Fibroblast of pulmonary artery (primary cell): ENCODE measurements at regions not wholly inside any gene's neighbourhood (a gene's known extent, or its start where the extent isn't known, plus 50 kb on each side); places are given as distances from the start of the nearest gene placed in this dataset.

Experiments
- DNase-seq: peaks from one replicate; pipeline ENCODE4 v3.0.0-alpha.2; 2010; ENCODE audit warnings: low read depth
- H3K4me3 ChIP-seq: replicated peaks from 2 replicates; pipeline ENCODE4 v1.5.1; 2011; ENCODE audit warnings: low read depth, mild to moderate bottlenecking, control low read depth, low read length, moderate library complexity
- CTCF ChIP-seq: IDR thresholded peaks from 2 replicates; pipeline ENCODE4 v1.5.1; 2011; ENCODE audit warnings: mild to moderate bottlenecking, control low read depth, low read length, inconsistent platforms; ENCODE audit errors: missing control alignments

GRCh38 chr15:93231994-93232393 is 143.0 kb upstream of the RGMA start:
- H3K4me3 ChIP-seq, result no peak overlapping the region
- no peak for DNase-seq
- no peak for TF ChIP-seq CTCF

- no peak for TF ChIP-seq CTCF
These were observed 142.4 kb upstream of the RGMA start for GRCh38 chr15:93231261-93231925.

GRCh38 chr15:93228546-93228945 is 139.5 kb upstream of the RGMA start:
- no peak for DNase-seq
- no peak for TF ChIP-seq CTCF
- no peak overlapping the region for H3K4me3 ChIP-seq

More at GRCh38 chr15:93231261-93231925, 142.4 kb upstream of the RGMA start:
- no peak overlapping the region for H3K4me3 ChIP-seq
- no peak for DNase-seq

GRCh38 chr15:93223803-93224202 is 134.8 kb upstream of the RGMA start:
- no peak for DNase-seq
- TF ChIP-seq CTCF, result no peak
- H3K4me3 ChIP-seq, result no peak overlapping the region

- no peak overlapping the region for H3K4me3 ChIP-seq
- DNase-seq, result no peak
- TF ChIP-seq CTCF, result no peak
These were observed 132.7 kb upstream of the RGMA start for GRCh38 chr15:93221759-93222158.

- no peak for DNase-seq
- no peak for TF ChIP-seq CTCF
- no peak overlapping the region for H3K4me3 ChIP-seq
These were observed 130.9 kb upstream of the RGMA start for GRCh38 chr15:93219859-93220420.

GRCh38 chr15:93217343-93217742 is 128.3 kb upstream of the RGMA start:
- no peak for DNase-seq
- H3K4me3 ChIP-seq, result no peak overlapping the region
- no peak for TF ChIP-seq CTCF
